Prostate gland (tissue), 2 donors: ENCODE measurements at regions not wholly inside any gene's neighbourhood (a gene's known extent, or its start where the extent isn't known, plus 50 kb on each side); places are given as distances from the start of the nearest gene placed in this dataset.

Source experiments
- DNase-seq: peaks from one replicate; pipeline ENCODE4 v3.0.0-alpha.2; 2019; ENCODE audit warnings: low spot score
- H3K27ac ChIP-seq, 2 donors: fragments of 200-600 bp; sonication (generic); 2 replicates each; pipeline ENCODE4 v1.5.1; 2017 to 2019
- H3K27me3 ChIP-seq: fragments of 200-600 bp; sonication (generic); replicated peaks from 2 replicates; pipeline ENCODE4 v1.5.1; 2019; ENCODE audit not compliant: insufficient read depth
- H3K36me3 ChIP-seq, 2 donors: fragments of 200-600 bp; sonication (generic); 1 replicate in 1 of 2; 2 replicates in 1 of 2; pipeline versions ENCODE4 v1.5.1 to v1.8.1; 2017 to 2019
- H3K4me1 ChIP-seq: fragments of 200-600 bp; sonication (generic); replicated peaks from 2 replicates; pipeline ENCODE4 v1.5.1; 2019
- H3K4me3 ChIP-seq, 2 donors: fragments of 200-600 bp; sonication (generic); 2 replicates each; pipeline ENCODE4 v1.5.1; 2017 to 2019
- H3K9me3 ChIP-seq: fragments of 200-600 bp; sonication (generic); 2 replicates; pipeline ENCODE4 v1.5.1; 2017
- POLR2A ChIP-seq: fragments of 450-650 bp; IDR thresholded peaks from one replicate; pipeline ENCODE4 v1.6.1; 2016; ENCODE audit warnings: antibody characterized with exemption, mild to moderate bottlenecking
- POLR2AphosphoS5 ChIP-seq: sonication (generic); formaldehyde crosslinking; IDR thresholded peaks from one replicate; pipeline ENCODE4 v1.6.1; 2017; ENCODE audit warnings: antibody characterized with exemption
- WGBS: methylation state at CpG from one replicate; pipeline ENCODE4 v1.1.5; 2018; 5-methylcytosine and 5-hydroxymethylcytosine counted together
- intact Hi-C: fragments of 100-400 bp; cut with DNase I; formaldehyde crosslinking; loops from one replicate; pipeline ENCODE4 v1.14.2; 2022
- TF ChIP-seq, protein P1 (sequence below), 4 experiments: fragments of 200-600 bp in 2 of 4; fragments of 450-650 bp in 2 of 4; sonication (generic) in 2 of 4; IDR thresholded peaks; 1 replicate in 3 of 4; 2 replicates in 1 of 4; pipeline ENCODE4 v1.5.1; 2016 to 2019; ENCODE audit warnings: antibody characterized with exemption in 4 of 4, mild to moderate bottlenecking in 2 of 4, moderate library complexity in 2 of 4

- no peaks in the 10 kb centered on the region for H3K4me1 ChIP-seq
- H3K27ac ChIP-seq, result no peak overlapping the region
- H3K9me3 ChIP-seq, result no peaks in the 10 kb centered on the region
- H3K36me3 ChIP-seq, result no peaks in the 10 kb centered on the region
- no peak overlapping the region for H3K4me3 ChIP-seq
- TF ChIP-seq POLR2AphosphoS5, result peak; percentile 8
- TF ChIP-seq POLR2A, result no peak
- DNase-seq, result no peak
- H3K27me3 ChIP-seq, result no peaks in the 10 kb centered on the region
- WGBS, result 59% methylated on average over 2 of the region's 2 CpGs
- intact Hi-C loops, result no loop called here
Observed at GRCh38 chrX:139287155-139287924, 243.2 kb upstream of the F9 start.

- H3K27me3 ChIP-seq, result no peaks in the 10 kb centered on the region
- intact Hi-C loops, result no loop called here
- no peaks in the 10 kb centered on the region for H3K36me3 ChIP-seq
- TF ChIP-seq, protein P1, sequence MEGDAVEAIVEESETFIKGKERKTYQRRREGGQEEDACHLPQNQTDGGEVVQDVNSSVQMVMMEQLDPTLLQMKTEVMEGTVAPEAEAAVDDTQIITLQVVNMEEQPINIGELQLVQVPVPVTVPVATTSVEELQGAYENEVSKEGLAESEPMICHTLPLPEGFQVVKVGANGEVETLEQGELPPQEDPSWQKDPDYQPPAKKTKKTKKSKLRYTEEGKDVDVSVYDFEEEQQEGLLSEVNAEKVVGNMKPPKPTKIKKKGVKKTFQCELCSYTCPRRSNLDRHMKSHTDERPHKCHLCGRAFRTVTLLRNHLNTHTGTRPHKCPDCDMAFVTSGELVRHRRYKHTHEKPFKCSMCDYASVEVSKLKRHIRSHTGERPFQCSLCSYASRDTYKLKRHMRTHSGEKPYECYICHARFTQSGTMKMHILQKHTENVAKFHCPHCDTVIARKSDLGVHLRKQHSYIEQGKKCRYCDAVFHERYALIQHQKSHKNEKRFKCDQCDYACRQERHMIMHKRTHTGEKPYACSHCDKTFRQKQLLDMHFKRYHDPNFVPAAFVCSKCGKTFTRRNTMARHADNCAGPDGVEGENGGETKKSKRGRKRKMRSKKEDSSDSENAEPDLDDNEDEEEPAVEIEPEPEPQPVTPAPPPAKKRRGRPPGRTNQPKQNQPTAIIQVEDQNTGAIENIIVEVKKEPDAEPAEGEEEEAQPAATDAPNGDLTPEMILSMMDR (IDR thresholded peaks at IDR 0.05), result no peak
- TF ChIP-seq POLR2A (no peak), POLR2AphosphoS5 (no peak)
- H3K4me1 ChIP-seq, result no peaks in the 10 kb centered on the region
- H3K9me3 ChIP-seq, result no peaks in the 10 kb centered on the region
- no peak overlapping the region for H3K27ac ChIP-seq
- H3K4me3 ChIP-seq, result no peak overlapping the region
- WGBS, result 95% methylated on average over 2 of the region's 2 CpGs
- DNase-seq, result no peak
Observed at GRCh38 chrX:139286342-139286741, 244.2 kb upstream of the F9 start.

DNA sequence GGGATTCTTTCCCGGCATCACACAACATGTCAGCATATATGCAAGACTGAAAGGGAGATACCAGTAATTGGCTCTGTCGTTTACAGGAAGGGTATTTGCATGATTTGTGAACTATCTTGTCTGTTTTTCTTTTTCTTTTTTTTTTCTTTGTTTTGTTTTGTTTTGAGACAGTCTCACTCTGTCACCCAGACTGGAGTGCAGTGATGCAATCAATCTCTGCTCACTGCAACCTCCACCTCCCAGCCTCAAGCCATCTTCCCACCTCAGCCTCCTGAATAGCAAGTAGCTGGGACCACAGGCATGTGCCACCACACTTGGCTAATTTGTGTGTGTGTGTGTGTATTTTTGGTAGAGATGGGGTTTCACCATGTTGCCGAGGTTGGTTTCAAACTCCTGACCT is 262.7 kb upstream of the F9 start:
- intact Hi-C loops, result no loop called here
- TF ChIP-seq, protein P1 (IDR thresholded peaks at IDR 0.05), result no peak
- TF ChIP-seq POLR2AphosphoS5 (no peak), POLR2A (no peak)
- Histone ChIP-seq H3K9me3 (no peaks in the 10 kb centered on the region), H3K36me3 (no peaks in the 10 kb centered on the region), H3K4me3 (no peak overlapping the region), H3K27ac (no peak overlapping the region), H3K27me3 (no peaks in the 10 kb centered on the region), H3K4me1 (no peaks in the 10 kb centered on the region)
- no peak for DNase-seq
- WGBS, result 96% methylated on average over 2 of the region's 3 CpGs

GRCh38 chrX:139246295-139246694 is 284.2 kb upstream of the F9 start:
- Histone ChIP-seq H3K4me3 (no peak overlapping the region), H3K27me3 (no peaks in the 10 kb centered on the region), H3K9me3 (no peaks in the 10 kb centered on the region), H3K36me3 (no peaks in the 10 kb centered on the region), H3K27ac (no peak overlapping the region), H3K4me1 (no peaks in the 10 kb centered on the region)
- no peak for DNase-seq
- intact Hi-C loops, result no loop called here
- 47% methylated on average over 3 of the region's 3 CpGs for WGBS
- TF ChIP-seq, protein P1 (IDR thresholded peaks at IDR 0.05), result no peak
- TF ChIP-seq POLR2A, result no peak
- TF ChIP-seq POLR2AphosphoS5, result no peak

GRCh38 chrX:139237141-139237540 is 293.4 kb upstream of the F9 start:
- no peaks in the 10 kb centered on the region for H3K27me3 ChIP-seq
- DNase-seq, result no peak
- no peak overlapping the region for H3K27ac ChIP-seq
- no peaks in the 10 kb centered on the region for H3K4me1 ChIP-seq
- H3K36me3 ChIP-seq, result no peaks in the 10 kb centered on the region
- intact Hi-C loops, result no loop called here
- H3K9me3 ChIP-seq, result no peaks in the 10 kb centered on the region
- 100% methylated on average over 1 of the region's 1 CpG for WGBS
- TF ChIP-seq POLR2A (no peak), POLR2AphosphoS5 (no peak)
- TF ChIP-seq, protein P1 (IDR thresholded peaks at IDR 0.05), result no peak
- H3K4me3 ChIP-seq, result no peak overlapping the region
